HepG2 (cell line): ENCODE measurements at regions not wholly inside any gene's neighbourhood (a gene's known extent, or its start where the extent isn't known, plus 50 kb on each side); places are given as distances from the start of the nearest gene placed in this dataset.

ENCODE experiments used
- ATM ChIP-seq: fragments of 450-650 bp; IDR thresholded peaks from 2 replicates; pipeline ENCODE4 v1.7.1; 2017; ENCODE audit warnings: mild to moderate bottlenecking, borderline replicate concordance
- CBFB ChIP-seq: sonication (generic); formaldehyde crosslinking; IDR thresholded peaks from 2 replicates; pipeline ENCODE4 v1.4.0; 2020; ENCODE audit warnings: missing genetic modification reagents
- HOXA7 ChIP-seq: sonication (generic); formaldehyde crosslinking; IDR thresholded peaks from 2 replicates; pipeline ENCODE4 v1.8.1; 2022; ENCODE audit warnings: mild to moderate bottlenecking, missing genetic modification reagents, moderate library complexity
- JUND ChIP-seq: sonication (generic); formaldehyde crosslinking; IDR thresholded peaks from 2 replicates; pipeline ENCODE4 v1.8.0; 2022; ENCODE audit warnings: mild to moderate bottlenecking, missing genetic modification reagents
- MTA1 ChIP-seq: sonication (generic); formaldehyde crosslinking; IDR thresholded peaks from 2 replicates; pipeline ENCODE4 v1.4.0; 2020; ENCODE audit warnings: missing genetic modification reagents, mild to moderate bottlenecking, borderline replicate concordance
- NCOA2 ChIP-seq: sonication (generic); formaldehyde crosslinking; IDR thresholded peaks from 2 replicates; pipeline ENCODE4 v1.8.0; 2022; ENCODE audit warnings: inconsistent platforms
- POLR2A ChIP-seq, 2 experiments: IDR thresholded peaks; 2 replicates each; pipeline ENCODE4 v1.6.1; 2011; ENCODE audit warnings: low read depth in 2 of 2, low read length in 2 of 2, mild to moderate bottlenecking in 1 of 2, moderate library complexity in 1 of 2; ENCODE audit not compliant: insufficient read depth in 1 of 2
- PTBP1 ChIP-seq: fragments of 200-400 bp; formaldehyde crosslinking; IDR thresholded peaks from 2 replicates; pipeline ENCODE4 v1.6.1; 2018; ENCODE audit warnings: low read length, low read depth; ENCODE audit not compliant: poor library complexity, severe bottlenecking
- SIN3A ChIP-seq: IDR thresholded peaks from 2 replicates; pipeline ENCODE4 v1.6.1; 2011; ENCODE audit warnings: low read depth, mild to moderate bottlenecking, control low read depth, low read length, borderline replicate concordance
- ZNF3 ChIP-seq: IDR thresholded peaks from 2 replicates; pipeline ENCODE4 v1.7.0; 2017; ENCODE audit warnings: inconsistent platforms
- ZNF30 ChIP-seq: sonication (generic); formaldehyde crosslinking; IDR thresholded peaks from 2 replicates; pipeline ENCODE4 v1.5.0; 2020; ENCODE audit warnings: mild to moderate bottlenecking, missing genetic modification reagents
- ZNF33B ChIP-seq: sonication (generic); formaldehyde crosslinking; IDR thresholded peaks from 2 replicates; pipeline ENCODE4 v1.5.1; 2020; ENCODE audit warnings: mild to moderate bottlenecking, missing genetic modification reagents
- ZNF496 ChIP-seq: sonication (generic); formaldehyde crosslinking; IDR thresholded peaks from 2 replicates; pipeline ENCODE4 v1.8.1; 2023; ENCODE audit warnings: mild to moderate bottlenecking, moderate library complexity, missing genetic modification reagents; ENCODE audit not compliant: insufficient replicate concordance
- ZNF788 ChIP-seq: sonication (generic); formaldehyde crosslinking; IDR thresholded peaks from 2 replicates; pipeline ENCODE4 v1.5.0; 2020; ENCODE audit warnings: mild to moderate bottlenecking, missing genetic modification reagents, borderline replicate concordance
- TF ChIP-seq, protein P1 (sequence below): sonication (generic); formaldehyde crosslinking; IDR thresholded peaks from 2 replicates; pipeline ENCODE4 v1.4.0; 2020; ENCODE audit warnings: mild to moderate bottlenecking, missing genetic modification reagents
- TF ChIP-seq, protein P2 (sequence below): sonication (generic); formaldehyde crosslinking; conservative IDR thresholded peaks from 2 replicates; pipeline ENCODE4 v1.4.0; 2020; ENCODE audit warnings: missing genetic modification reagents
- TF ChIP-seq, protein P3 (sequence below): sonication (generic); formaldehyde crosslinking; IDR thresholded peaks from 2 replicates; pipeline ENCODE4 v1.4.0; 2020; ENCODE audit warnings: missing genetic modification reagents, mild to moderate bottlenecking, borderline replicate concordance
- TF ChIP-seq, protein P4 (sequence below): sonication (generic); formaldehyde crosslinking; conservative IDR thresholded peaks from 2 replicates; pipeline ENCODE4 v1.4.0; 2020; ENCODE audit warnings: missing genetic modification reagents
- TF ChIP-seq, protein P5 (sequence below): sonication (generic); formaldehyde crosslinking; IDR thresholded peaks from 2 replicates; pipeline ENCODE4 v1.4.0; 2020; ENCODE audit warnings: missing genetic modification reagents

DNA sequence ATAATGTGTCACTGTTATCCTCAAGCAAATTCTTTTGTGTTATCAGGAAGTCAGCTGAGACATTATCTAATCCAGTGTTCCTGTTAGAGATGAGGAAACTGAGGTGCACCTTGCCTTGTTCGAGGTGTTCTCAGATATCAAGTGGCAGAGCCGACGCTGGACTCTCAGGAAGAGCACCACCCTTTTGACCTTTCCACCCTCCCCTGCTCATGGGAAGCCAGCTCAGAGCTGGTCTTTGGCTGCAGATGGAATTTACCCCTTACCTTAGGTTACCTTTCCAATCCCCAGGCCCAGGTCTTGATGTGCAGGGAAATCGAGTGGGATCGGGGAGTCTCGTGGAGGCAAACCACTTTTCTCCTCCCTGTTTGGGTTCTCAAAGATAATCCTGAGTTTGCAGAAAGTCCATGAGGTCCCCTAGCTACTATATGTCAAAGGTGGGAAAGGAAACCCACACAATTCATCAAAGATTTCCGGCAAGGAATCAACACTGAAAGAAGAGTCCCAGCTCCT, 62.9 kb upstream of the PIM1 start (continued):
- TF ChIP-seq, protein P1, sequence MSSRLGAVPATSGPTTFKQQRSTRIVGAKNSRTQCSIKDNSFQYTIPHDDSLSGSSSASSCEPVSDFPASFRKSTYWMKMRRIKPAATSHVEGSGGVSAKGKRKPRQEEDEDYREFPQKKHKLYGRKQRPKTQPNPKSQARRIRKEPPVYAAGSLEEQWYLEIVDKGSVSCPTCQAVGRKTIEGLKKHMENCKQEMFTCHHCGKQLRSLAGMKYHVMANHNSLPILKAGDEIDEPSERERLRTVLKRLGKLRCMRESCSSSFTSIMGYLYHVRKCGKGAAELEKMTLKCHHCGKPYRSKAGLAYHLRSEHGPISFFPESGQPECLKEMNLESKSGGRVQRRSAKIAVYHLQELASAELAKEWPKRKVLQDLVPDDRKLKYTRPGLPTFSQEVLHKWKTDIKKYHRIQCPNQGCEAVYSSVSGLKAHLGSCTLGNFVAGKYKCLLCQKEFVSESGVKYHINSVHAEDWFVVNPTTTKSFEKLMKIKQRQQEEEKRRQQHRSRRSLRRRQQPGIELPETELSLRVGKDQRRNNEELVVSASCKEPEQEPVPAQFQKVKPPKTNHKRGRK (CRISPR knock-in tag) = no peak
- TF ChIP-seq, protein P2, sequence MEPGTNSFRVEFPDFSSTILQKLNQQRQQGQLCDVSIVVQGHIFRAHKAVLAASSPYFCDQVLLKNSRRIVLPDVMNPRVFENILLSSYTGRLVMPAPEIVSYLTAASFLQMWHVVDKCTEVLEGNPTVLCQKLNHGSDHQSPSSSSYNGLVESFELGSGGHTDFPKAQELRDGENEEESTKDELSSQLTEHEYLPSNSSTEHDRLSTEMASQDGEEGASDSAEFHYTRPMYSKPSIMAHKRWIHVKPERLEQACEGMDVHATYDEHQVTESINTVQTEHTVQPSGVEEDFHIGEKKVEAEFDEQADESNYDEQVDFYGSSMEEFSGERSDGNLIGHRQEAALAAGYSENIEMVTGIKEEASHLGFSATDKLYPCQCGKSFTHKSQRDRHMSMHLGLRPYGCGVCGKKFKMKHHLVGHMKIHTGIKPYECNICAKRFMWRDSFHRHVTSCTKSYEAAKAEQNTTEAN (CRISPR knock-in tag) = peak; percentile 68; the same call in 1 of the 2 replicates
- TF ChIP-seq ATM (no peak), CBFB (CRISPR knock-in tag) (no peak; the same call in 1 of the 2 replicates), JUND (CRISPR knock-in tag) (peak; percentile 53; the same call in 1 of the 2 replicates), ZNF496 (CRISPR knock-in tag) (no peak), HOXA7 (CRISPR knock-in tag) (no peak), ZNF788 (CRISPR knock-in tag) (peak; percentile 85; the same call in 1 of the 2 replicates), PTBP1 (no peak), SIN3A (no peak), MTA1 (peak; percentile 69; the same call in 1 of the 2 replicates), ZNF30 (CRISPR knock-in tag) (no peak), ZNF33B (CRISPR knock-in tag) (no peak), ZNF3 (CRISPR knock-in tag) (no peak), POLR2A (IDR thresholded peaks at IDR 0.05; ENCODE audit: insufficient read depth in 1 of 2, low read depth in 2 of 2, low read length in 2 of 2) (peak in 1 of 2 experiments; percentile 45; a peak in 1 of 4 replicates), NCOA2 (CRISPR knock-in tag) (peak; percentile 94)
- TF ChIP-seq, protein P3, sequence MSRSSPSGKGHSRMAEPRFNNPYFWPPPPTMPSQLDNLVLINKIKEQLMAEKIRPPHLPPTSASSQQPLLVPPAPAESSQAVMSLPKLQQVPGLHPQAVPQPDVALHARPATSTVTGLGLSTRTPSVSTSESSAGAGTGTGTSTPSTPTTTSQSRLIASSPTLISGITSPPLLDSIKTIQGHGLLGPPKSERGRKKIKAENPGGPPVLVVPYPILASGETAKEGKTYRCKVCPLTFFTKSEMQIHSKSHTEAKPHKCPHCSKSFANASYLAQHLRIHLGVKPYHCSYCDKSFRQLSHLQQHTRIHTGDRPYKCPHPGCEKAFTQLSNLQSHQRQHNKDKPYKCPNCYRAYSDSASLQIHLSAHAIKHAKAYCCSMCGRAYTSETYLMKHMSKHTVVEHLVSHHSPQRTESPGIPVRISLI (CRISPR knock-in tag) = peak; percentile 72; the same call in 1 of the 2 replicates
- TF ChIP-seq, protein P4, sequence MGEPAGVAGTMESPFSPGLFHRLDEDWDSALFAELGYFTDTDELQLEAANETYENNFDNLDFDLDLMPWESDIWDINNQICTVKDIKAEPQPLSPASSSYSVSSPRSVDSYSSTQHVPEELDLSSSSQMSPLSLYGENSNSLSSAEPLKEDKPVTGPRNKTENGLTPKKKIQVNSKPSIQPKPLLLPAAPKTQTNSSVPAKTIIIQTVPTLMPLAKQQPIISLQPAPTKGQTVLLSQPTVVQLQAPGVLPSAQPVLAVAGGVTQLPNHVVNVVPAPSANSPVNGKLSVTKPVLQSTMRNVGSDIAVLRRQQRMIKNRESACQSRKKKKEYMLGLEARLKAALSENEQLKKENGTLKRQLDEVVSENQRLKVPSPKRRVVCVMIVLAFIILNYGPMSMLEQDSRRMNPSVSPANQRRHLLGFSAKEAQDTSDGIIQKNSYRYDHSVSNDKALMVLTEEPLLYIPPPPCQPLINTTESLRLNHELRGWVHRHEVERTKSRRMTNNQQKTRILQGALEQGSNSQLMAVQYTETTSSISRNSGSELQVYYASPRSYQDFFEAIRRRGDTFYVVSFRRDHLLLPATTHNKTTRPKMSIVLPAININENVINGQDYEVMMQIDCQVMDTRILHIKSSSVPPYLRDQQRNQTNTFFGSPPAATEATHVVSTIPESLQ (CRISPR knock-in tag) = no peak
- TF ChIP-seq, protein P5, sequence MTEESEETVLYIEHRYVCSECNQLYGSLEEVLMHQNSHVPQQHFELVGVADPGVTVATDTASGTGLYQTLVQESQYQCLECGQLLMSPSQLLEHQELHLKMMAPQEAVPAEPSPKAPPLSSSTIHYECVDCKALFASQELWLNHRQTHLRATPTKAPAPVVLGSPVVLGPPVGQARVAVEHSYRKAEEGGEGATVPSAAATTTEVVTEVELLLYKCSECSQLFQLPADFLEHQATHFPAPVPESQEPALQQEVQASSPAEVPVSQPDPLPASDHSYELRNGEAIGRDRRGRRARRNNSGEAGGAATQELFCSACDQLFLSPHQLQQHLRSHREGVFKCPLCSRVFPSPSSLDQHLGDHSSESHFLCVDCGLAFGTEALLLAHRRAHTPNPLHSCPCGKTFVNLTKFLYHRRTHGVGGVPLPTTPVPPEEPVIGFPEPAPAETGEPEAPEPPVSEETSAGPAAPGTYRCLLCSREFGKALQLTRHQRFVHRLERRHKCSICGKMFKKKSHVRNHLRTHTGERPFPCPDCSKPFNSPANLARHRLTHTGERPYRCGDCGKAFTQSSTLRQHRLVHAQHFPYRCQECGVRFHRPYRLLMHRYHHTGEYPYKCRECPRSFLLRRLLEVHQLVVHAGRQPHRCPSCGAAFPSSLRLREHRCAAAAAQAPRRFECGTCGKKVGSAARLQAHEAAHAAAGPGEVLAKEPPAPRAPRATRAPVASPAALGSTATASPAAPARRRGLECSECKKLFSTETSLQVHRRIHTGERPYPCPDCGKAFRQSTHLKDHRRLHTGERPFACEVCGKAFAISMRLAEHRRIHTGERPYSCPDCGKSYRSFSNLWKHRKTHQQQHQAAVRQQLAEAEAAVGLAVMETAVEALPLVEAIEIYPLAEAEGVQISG (CRISPR knock-in tag) = peak; percentile 61
